Natural killer cell (primary cell): ENCODE measurements at regions not wholly inside any gene's neighbourhood (a gene's known extent, or its start where the extent isn't known, plus 50 kb on each side); places are given as distances from the start of the nearest gene placed in this dataset.

Experiments used
- ATAC-seq, 3 donors: fragments of 150-1000 bp in 2 of 3; fragments of 200-7000 bp in 1 of 3; cut with Tn5 transposase; 1 replicate in 1 of 3; 2 replicates in 2 of 3; pipeline ENCODE4 v1.10.0; 2021; ENCODE audit warnings: mild to moderate bottlenecking in 2 of 3, moderate library complexity in 2 of 3
- DNase-seq, 2 donors: peaks; one replicate each; pipeline versions ENCODE4 v3.0.0 to v3.0.0-alpha.2; 2013 to 2021; ENCODE audit warnings: mixed read lengths in 1 of 2
- H3K27ac ChIP-seq: one replicate; pipeline ENCODE4 v1.5.1; 2013; ENCODE audit warnings: mild to moderate bottlenecking, low read length
- H3K27me3 ChIP-seq: one replicate; pipeline ENCODE4 v1.6.1; 2013; ENCODE audit warnings: low read length; ENCODE audit not compliant: control insufficient read depth, insufficient read depth
- H3K36me3 ChIP-seq: one replicate; pipeline ENCODE4 v1.6.1; 2013; ENCODE audit warnings: low read length; ENCODE audit not compliant: control insufficient read depth, insufficient read depth
- H3K4me1 ChIP-seq: one replicate; pipeline ENCODE4 v1.6.1; 2013; ENCODE audit warnings: low read length; ENCODE audit not compliant: control insufficient read depth, insufficient read depth
- H3K4me3 ChIP-seq: one replicate; pipeline ENCODE4 v1.5.1; 2013; ENCODE audit warnings: low read length
- H3K9me3 ChIP-seq: one replicate; pipeline ENCODE4 v1.6.1; 2013; ENCODE audit warnings: low read length; ENCODE audit not compliant: control insufficient read depth, insufficient read depth
- H3K27ac Mint-ChIP-seq, 2 donors: one replicate each; pipeline ENCODE4 v1.8.0; 2022; ENCODE audit warnings: mild to moderate bottlenecking in 2 of 2, mixed read lengths in 2 of 2, moderate library complexity in 1 of 2
- H3K27me3 Mint-ChIP-seq, 2 donors: one replicate each; pipeline ENCODE4 v1.8.0; 2022; ENCODE audit warnings: low read depth in 2 of 2, mixed read lengths in 2 of 2
- H3K36me3 Mint-ChIP-seq: one replicate; pipeline ENCODE4 v1.8.0; 2022; ENCODE audit warnings: mixed read lengths
- H3K4me1 Mint-ChIP-seq, 2 donors: one replicate each; pipeline ENCODE4 v1.8.0; 2022; ENCODE audit warnings: mixed read lengths in 2 of 2
- H3K4me3 Mint-ChIP-seq: one replicate; pipeline ENCODE4 v1.8.0; 2022; ENCODE audit warnings: mild to moderate bottlenecking, moderate library complexity, mixed read lengths
- H3K9me3 Mint-ChIP-seq, 2 donors: one replicate each; pipeline ENCODE4 v1.8.0; 2022; ENCODE audit warnings: mixed read lengths in 2 of 2
- WGBS: methylation state at CpG from one replicate; pipeline ENCODE4 v1.1.7; 2013; ENCODE audit warnings: missing lambda C conversion rate; ENCODE audit not compliant: insufficient coverage; 5-methylcytosine and 5-hydroxymethylcytosine counted together
- intact Hi-C: fragments of 100-400 bp; cut with micrococcal nuclease; formaldehyde crosslinking; loops from one replicate; pipeline ENCODE4 v1.14.2; 2022
- TF ChIP-seq, protein P1 (sequence below): fragments of 200-600 bp; IDR thresholded peaks from one replicate; pipeline ENCODE4 v1.8.0; 2022; ENCODE audit warnings: antibody characterized with exemption

DNA sequence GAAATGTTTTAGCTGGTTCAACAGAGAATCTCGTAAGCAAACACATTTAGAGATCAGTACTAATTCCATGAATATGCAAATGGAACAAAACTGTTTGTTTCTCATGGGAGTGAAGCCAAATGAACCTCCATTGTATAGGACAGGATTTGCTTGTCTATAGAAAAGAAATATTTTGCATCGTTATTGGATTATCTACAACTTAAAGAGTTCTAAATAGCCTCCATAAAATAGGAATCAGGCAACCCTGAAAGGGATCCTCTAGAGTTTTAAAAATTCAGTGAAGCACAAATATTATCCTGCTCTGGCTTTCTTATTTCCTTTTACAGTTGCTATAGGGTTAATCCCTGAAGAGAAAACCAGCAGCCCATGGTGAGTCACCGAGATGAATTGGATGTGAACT lies 378.4 kb upstream of the NRXN1 start:
- Histone ChIP-seq H3K27me3 (no peaks in the 10 kb centered on the region), H3K27ac (no peak overlapping the region), H3K36me3 (no peaks in the 10 kb centered on the region), H3K9me3 (no peaks in the 10 kb centered on the region), H3K4me3 (no peak overlapping the region), H3K4me1 (no peaks in the 10 kb centered on the region)
- Mint-ChIP-seq H3K4me1 (no peaks in the 10 kb centered on the region), H3K36me3 (peaks cover 19% of the 10 kb centered on the region), H3K9me3 (peaks cover 18 to 35% of the 10 kb centered on the region in 2 donors), H3K27me3 (no peaks in the 10 kb centered on the region), H3K27ac (no peak overlapping the region), H3K4me3 (no peak overlapping the region)
- ATAC-seq (no peak), DNase-seq (no peak)
- intact Hi-C loops: no loop called here
- TF ChIP-seq, protein P1, sequence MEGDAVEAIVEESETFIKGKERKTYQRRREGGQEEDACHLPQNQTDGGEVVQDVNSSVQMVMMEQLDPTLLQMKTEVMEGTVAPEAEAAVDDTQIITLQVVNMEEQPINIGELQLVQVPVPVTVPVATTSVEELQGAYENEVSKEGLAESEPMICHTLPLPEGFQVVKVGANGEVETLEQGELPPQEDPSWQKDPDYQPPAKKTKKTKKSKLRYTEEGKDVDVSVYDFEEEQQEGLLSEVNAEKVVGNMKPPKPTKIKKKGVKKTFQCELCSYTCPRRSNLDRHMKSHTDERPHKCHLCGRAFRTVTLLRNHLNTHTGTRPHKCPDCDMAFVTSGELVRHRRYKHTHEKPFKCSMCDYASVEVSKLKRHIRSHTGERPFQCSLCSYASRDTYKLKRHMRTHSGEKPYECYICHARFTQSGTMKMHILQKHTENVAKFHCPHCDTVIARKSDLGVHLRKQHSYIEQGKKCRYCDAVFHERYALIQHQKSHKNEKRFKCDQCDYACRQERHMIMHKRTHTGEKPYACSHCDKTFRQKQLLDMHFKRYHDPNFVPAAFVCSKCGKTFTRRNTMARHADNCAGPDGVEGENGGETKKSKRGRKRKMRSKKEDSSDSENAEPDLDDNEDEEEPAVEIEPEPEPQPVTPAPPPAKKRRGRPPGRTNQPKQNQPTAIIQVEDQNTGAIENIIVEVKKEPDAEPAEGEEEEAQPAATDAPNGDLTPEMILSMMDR: no peak
- WGBS: 50% methylated on average over 2 of the region's 3 CpGs

DNA sequence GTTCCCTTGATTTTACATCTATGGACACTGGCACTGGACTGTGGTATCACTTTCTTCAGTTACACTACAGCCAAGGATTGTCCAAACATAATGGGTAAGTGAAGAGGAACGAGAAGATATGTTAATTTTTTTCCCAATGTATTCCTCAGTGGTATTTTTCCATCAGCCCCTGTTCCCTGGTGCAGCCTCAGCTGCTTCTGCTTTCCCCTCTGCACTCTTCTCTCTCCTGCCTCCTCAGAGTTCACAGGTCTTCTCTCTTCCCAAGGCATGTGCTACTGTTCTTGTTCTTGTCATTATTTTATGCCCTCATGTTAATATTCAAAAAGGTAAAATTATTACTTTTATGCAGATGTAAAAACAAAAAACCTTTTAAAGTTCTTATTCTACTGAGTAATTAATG lies 378.0 kb upstream of the NRXN1 start:
- Mint-ChIP-seq H3K27ac (no peak overlapping the region), H3K27me3 (no peaks in the 10 kb centered on the region), H3K4me3 (no peak overlapping the region), H3K4me1 (no peaks in the 10 kb centered on the region), H3K36me3 (peaks cover 19% of the 10 kb centered on the region), H3K9me3 (peaks cover 20 to 37% of the 10 kb centered on the region in 2 donors)
- intact Hi-C loops: no loop called here
- TF ChIP-seq, protein P1: no peak
- H3K27ac ChIP-seq: no peak overlapping the region
- H3K27me3 ChIP-seq: no peaks in the 10 kb centered on the region
- no peak for DNase-seq
- WGBS: 60% methylated on average over 1 of the region's 1 CpG
- no peaks in the 10 kb centered on the region for H3K36me3 ChIP-seq
- no peaks in the 10 kb centered on the region for H3K9me3 ChIP-seq
- no peak for ATAC-seq
- no peak overlapping the region for H3K4me3 ChIP-seq
- H3K4me1 ChIP-seq: no peaks in the 10 kb centered on the region

DNA sequence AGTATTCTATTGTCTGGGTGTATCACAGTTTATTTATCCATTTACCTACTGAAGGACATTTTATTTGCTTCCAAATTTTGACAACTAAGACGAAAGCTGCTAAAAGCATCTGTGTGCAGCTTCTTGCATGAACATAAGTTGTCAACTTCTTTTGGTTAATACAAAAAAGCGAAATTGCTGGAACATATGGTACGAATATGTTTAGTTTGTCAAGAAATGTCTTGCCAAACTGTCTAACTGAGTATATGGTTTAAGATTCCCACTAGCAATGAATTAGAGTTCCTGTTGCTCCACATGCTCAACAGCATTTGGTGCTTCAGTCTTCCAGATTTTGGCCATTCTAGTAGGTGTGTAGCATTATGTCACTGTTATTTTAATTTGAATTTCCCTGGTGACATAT lies 372.3 kb upstream of the NRXN1 start:
- H3K36me3 Mint-ChIP-seq: peaks cover 16% of the 10 kb centered on the region
- no peaks in the 10 kb centered on the region for H3K27me3 Mint-ChIP-seq
- ATAC-seq: no peak
- H3K9me3 Mint-ChIP-seq: peaks cover 22 to 41% of the 10 kb centered on the region in 2 donors
- Histone ChIP-seq H3K36me3 (no peaks in the 10 kb centered on the region), H3K27ac (no peak overlapping the region), H3K4me3 (no peak overlapping the region), H3K4me1 (no peaks in the 10 kb centered on the region), H3K27me3 (no peaks in the 10 kb centered on the region), H3K9me3 (peaks cover 4% of the 10 kb centered on the region)
- TF ChIP-seq, protein P1: no peak
- no peak overlapping the region for H3K27ac Mint-ChIP-seq
- no peak overlapping the region for H3K4me3 Mint-ChIP-seq
- intact Hi-C loops: no loop called here
- no peaks in the 10 kb centered on the region for H3K4me1 Mint-ChIP-seq
- DNase-seq: no peak
- 71% methylated on average over 3 of the region's 3 CpGs for WGBS

DNA sequence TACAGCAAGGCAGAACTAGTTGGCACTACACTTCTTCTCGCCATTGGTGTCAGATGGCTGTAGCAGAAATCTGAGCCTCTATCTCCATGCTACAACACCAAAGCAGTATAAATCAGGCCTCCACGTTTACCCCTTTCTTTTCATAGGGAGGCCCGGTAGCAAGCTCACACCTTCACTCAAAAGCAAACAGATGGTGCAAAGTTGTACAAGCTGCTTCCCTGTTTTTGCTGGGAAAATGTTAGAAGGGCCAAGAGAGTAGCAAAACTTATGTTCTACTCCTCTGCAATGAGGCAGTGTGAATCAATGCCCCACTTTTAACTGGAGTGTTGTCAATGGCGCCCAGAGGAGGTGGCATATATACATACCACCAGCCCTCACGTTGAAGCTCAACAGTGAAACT lies 369.6 kb upstream of the NRXN1 start:
- H3K4me3 Mint-ChIP-seq: no peak overlapping the region
- peaks cover 20 to 33% of the 10 kb centered on the region in 2 donors for H3K9me3 Mint-ChIP-seq

More for the DNA sequence above, 369.6 kb upstream of the NRXN1 start:
- no peaks in the 10 kb centered on the region for H3K36me3 ChIP-seq
- H3K27ac ChIP-seq: no peak overlapping the region
- no peaks in the 10 kb centered on the region for H3K4me1 ChIP-seq
- H3K27me3 ChIP-seq: no peaks in the 10 kb centered on the region
- Mint-ChIP-seq H3K4me1 (no peaks in the 10 kb centered on the region), H3K27ac (no peak overlapping the region), H3K27me3 (no peaks in the 10 kb centered on the region), H3K36me3 (peaks cover 7% of the 10 kb centered on the region)
- 90% methylated on average over 3 of the region's 5 CpGs for WGBS
- intact Hi-C loops: no loop called here
- H3K4me3 ChIP-seq: no peak overlapping the region
- TF ChIP-seq, protein P1: no peak
- peaks cover 4% of the 10 kb centered on the region for H3K9me3 ChIP-seq
- ATAC-seq (no peak), DNase-seq (no peak)
